AG04449 (cell line): ENCODE measurements at regions not wholly inside any gene's neighbourhood (a gene's known extent, or its start where the extent isn't known, plus 50 kb on each side); places are given as distances from the start of the nearest gene placed in this dataset.
A peak's percentile ranks its signal among the peaks of the same experiment; 100 is the strongest.

Source experiments
- CTCF ChIA-PET: fragments of 350-600 bp; formaldehyde crosslinking; extraction: SDS; loops from one replicate; lab custom pipeline; 2021; ENCODE audit warnings: antibody characterized with exemption; lab: Yijun Ruan, JAX
- POLR2A ChIA-PET: fragments of 400-600, 350-600 bp; formaldehyde crosslinking; extraction: SDS; loops from one replicate; lab custom pipeline; 2020; ENCODE audit warnings: antibody characterized with exemption, inconsistent platforms; lab: Yijun Ruan, JAX
- DNase-seq: peaks from one replicate; pipeline ENCODE4 v3.0.0-alpha.2; 2010; ENCODE audit warnings: low read depth, low spot score
- H3K4me3 ChIP-seq: 2 replicates; pipeline ENCODE4 v1.5.1; 2011; ENCODE audit warnings: low read depth, mild to moderate bottlenecking, control low read depth, low read length
- CTCF ChIP-seq: IDR thresholded peaks from one replicate; pipeline ENCODE4 v1.5.1; 2011; ENCODE audit warnings: mild to moderate bottlenecking, moderate library complexity, low read length, control low read depth, inconsistent platforms; ENCODE audit not compliant: insufficient read depth; ENCODE audit errors: missing control alignments

- CTCF ChIA-PET = no interaction called here
- peak; percentile 55 for DNase-seq
- H3K4me3 ChIP-seq = no peak overlapping the region
- no peak for TF ChIP-seq CTCF
- POLR2A ChIA-PET = no interaction called here
Observed at GRCh38 chr6:147648916-147649315, 140.4 kb downstream of the SAMD5 start.

- ChIA-PET CTCF (interaction anchor here (1.0 kb wide), 1 partner anchor 10 kb away, joined by 3 read pairs; no protein-coding TSS in a partner anchor), POLR2A (no interaction called here)
- no peak for TF ChIP-seq CTCF
- no peak for DNase-seq
- no peak overlapping the region for H3K4me3 ChIP-seq
Observed at GRCh38 chr6:147651249-147652063, 143.0 kb downstream of the SAMD5 start.

GRCh38 chr6:147653631-147654030, 145.1 kb downstream of the SAMD5 start:
- TF ChIP-seq CTCF = no peak
- no peak for DNase-seq
- POLR2A ChIA-PET = no interaction called here
- H3K4me3 ChIP-seq = no peak overlapping the region
- CTCF ChIA-PET = interaction anchor here (1.5 kb wide), 1 partner anchor 21 kb away, joined by 4 read pairs; no protein-coding TSS in a partner anchor

- ChIA-PET CTCF (interaction anchor here (1.5 to 1.8 kb wide), 2 partner anchors 20 to 147 kb away, joined by 4 read pairs; no protein-coding TSS in a partner anchor), POLR2A (no interaction called here)
- DNase-seq = no peak
- no peak for TF ChIP-seq CTCF
- no peak overlapping the region for H3K4me3 ChIP-seq
Observed at GRCh38 chr6:147654103-147654845, 145.8 kb downstream of the SAMD5 start.

- POLR2A ChIA-PET = no interaction called here
- no peak for TF ChIP-seq CTCF
- CTCF ChIA-PET = no interaction called here
- no peak for DNase-seq
- H3K4me3 ChIP-seq = no peak overlapping the region
Observed at GRCh38 chr6:147660334-147661311, 152.1 kb downstream of the SAMD5 start.
